GM10266 (cell line): ENCODE measurements at regions not wholly inside any gene's neighbourhood (a gene's known extent, or its start where the extent isn't known, plus 50 kb on each side); places are given as distances from the start of the nearest gene placed in this dataset.

Source experiments
- DNase-seq: peaks from one replicate; pipeline ENCODE4 v3.0.0; 2012; ENCODE audit errors: extremely low spot score
- TF ChIP-seq, protein P1 (sequence below): IDR thresholded peaks from 2 replicates; pipeline ENCODE4 v1.5.1; 2012; ENCODE audit warnings: mild to moderate bottlenecking, low read depth; ENCODE audit not compliant: control insufficient read depth, insufficient read depth; ENCODE audit errors: missing control alignments

DNA sequence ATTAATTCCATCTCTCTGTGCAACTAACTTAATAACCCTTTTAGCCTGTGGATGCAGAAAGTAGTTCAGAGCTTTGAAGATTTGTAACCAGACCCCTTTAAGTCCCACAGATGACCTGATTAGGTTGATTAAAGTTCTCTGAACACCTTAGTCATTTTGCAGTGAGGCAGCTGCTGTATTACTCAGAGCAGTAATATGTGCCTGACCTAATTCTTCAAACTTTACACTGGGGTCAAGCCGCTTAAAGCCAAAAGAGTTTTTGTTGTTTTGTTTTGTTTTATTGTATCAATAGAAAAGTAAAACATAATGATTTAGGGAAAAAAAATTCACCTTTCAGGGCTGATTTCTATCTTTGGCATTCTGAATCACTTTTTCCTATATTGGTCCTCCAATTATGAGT, 78.6 kb upstream of the PLEKHG7 start:
- no peak for DNase-seq
- TF ChIP-seq, protein P1, sequence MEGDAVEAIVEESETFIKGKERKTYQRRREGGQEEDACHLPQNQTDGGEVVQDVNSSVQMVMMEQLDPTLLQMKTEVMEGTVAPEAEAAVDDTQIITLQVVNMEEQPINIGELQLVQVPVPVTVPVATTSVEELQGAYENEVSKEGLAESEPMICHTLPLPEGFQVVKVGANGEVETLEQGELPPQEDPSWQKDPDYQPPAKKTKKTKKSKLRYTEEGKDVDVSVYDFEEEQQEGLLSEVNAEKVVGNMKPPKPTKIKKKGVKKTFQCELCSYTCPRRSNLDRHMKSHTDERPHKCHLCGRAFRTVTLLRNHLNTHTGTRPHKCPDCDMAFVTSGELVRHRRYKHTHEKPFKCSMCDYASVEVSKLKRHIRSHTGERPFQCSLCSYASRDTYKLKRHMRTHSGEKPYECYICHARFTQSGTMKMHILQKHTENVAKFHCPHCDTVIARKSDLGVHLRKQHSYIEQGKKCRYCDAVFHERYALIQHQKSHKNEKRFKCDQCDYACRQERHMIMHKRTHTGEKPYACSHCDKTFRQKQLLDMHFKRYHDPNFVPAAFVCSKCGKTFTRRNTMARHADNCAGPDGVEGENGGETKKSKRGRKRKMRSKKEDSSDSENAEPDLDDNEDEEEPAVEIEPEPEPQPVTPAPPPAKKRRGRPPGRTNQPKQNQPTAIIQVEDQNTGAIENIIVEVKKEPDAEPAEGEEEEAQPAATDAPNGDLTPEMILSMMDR = no peak

DNA sequence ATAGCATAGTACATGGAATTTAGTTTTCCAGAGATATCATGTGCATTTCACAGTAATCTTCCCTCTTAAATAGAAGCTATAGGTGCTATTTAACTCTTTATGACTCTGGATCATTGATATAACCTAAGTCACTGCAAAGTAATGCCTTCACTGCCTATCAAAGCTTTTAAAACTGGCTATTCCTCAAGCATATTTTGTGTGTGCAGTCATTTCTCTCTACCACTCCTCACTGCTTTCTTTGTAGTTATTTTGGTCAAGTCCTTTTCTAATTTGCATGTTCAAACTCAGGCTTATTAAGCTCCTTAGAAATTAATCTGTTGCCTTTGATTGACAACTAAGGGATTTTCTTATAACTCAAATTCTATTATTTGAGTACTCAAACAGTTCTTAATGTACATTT, 79.4 kb upstream of the PLEKHG7 start:
- DNase-seq = no peak
- TF ChIP-seq, protein P1 = no peak

DNA sequence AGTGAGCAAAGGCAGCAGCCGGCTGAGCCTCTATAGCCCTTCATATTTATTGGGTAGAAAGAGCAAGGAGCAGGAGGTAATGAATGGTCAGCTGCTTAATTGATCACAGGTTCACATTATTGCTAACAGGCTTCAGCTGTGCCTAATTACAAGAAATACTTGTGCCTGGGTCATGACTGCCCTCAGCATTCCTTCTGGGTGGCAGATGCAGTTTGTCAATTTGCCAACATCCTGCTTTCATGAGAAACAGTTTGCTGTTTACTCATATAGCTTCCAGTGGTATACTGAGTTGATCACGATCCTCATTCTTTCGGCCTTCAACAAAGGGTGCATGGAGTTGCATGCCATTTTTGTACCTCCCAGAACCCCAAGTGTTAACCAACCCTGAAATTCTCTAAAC, 81.0 kb upstream of the PLEKHG7 start:
- no peak for DNase-seq
- TF ChIP-seq, protein P1 = no peak

DNA sequence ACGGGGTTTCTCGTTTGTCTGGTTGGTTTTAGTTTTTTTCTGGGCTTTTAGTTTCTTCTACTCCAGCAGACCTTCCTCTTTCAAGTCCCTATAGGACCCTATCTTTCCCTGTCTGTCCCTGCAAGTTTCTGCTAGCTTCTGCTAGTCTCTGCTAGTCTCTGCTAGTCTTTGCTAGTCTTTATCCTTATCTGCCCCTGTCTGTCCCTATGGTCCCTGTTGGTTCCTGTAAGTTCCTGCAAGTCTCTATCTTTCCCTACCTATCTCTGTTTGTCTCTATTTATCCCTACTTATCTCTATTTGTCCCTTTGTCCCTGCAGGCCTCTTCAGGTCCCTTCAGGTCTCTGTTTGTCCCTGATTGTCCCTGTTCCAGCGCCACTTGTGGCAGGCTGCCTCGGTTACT, 81.5 kb upstream of the PLEKHG7 start:
- no peak for DNase-seq
- TF ChIP-seq, protein P1 = no peak

DNA sequence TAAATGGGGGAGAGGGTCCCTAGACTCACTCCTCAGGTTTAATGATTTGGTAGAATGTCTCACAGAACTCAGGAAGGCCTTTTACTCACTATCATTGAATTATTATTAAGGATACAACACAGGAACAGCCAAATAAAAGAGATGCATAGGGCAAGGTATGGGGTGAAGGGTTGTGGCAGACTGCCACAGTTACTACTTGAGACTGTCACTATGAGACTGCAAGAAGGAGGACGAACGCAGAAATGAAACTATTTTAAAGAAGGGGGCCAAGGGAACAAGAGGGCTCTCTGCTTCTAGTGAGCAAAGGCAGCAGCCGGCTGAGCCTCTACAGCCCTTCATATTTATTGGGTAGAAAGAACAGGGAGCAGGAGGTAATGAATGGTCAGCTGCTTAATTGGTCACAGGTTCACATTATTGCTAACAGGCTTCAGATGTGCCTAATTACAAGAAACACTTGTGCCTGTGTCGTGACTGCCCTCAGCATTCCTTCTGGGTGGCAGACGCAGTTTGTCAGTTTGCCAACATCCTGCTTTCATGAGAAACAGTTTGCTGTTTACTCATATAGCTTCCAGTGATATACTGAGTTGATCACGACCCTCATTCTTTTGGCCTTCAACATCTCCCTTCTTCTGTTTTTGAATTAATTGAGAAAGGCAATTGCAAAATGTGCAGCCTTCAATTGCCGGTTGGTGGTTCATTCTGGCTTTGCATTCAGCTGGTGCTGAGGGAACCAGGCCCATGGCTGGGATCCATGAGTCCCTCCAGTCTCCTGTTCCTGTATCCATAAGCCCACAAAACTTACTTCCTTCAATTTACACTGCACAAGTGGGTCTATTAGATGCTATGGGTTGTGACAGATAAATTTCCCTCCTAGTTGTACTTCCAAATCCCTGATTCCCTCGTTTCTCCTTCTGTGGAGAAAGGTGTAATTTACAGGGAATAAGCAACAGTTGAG, 82.8 kb upstream of the PLEKHG7 start:
- TF ChIP-seq, protein P1 = no peak
- no peak for DNase-seq

DNA sequence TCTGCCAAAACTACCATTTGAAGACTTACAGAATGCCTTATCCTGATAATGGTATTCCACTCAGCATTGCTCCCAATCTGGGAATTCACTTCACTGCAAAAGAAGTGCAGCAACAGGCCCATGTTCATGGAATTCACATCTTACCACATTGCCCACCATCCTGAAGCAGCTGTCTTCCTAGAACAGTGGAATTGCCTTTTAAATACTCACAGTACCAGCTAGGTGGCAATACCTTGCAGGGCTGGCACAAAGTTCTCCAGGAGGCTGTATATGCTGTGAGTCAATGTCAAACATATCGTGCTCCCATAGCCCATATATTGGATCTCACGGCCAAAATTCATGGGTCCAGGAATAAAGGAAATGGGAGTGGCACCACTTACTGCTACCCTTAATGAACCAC, 83.8 kb upstream of the PLEKHG7 start:
- TF ChIP-seq, protein P1 = no peak
- no peak for DNase-seq

DNA sequence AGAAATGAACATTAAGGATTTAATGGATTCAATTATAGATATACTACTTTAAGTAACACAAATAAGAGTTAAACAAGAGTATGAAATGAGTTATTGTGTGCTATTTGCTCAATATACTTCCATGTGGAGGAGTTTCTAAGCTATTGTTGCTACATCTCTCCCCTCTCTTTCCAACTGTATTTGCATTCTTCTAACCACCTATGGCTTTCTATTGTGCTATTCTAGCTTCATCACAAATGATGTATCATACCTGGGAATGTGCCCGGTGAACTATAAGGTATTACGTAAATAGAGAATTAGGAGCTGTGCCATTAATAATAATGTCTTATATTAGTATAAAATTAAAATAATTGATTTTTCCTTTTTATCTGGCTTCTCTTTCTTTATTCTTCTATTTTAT, 87.1 kb upstream of the PLEKHG7 start:
- DNase-seq = no peak
- TF ChIP-seq, protein P1 = no peak
